ENCODE measurements at regions not wholly inside any gene's neighbourhood (a gene's known extent, or its start where the extent isn't known, plus 50 kb on each side); places are given as distances from the start of the nearest gene placed in this dataset.

GRCh38 chr11:15471895-15472799, 357.4 kb downstream of the INSC start:
- DNase-seq (no peak), ATAC-seq (no peak)
- peaks cover 0 to 7% (median 0%) of the 10 kb centered on the region in 9 donors for H3K9me3 Mint-ChIP-seq
- H3K27ac Mint-ChIP-seq: no peak overlapping the region
- H3K27me3 Mint-ChIP-seq: peaks cover 0 to 16% (median 7%) of the 10 kb centered on the region in 5 donors
- no peak overlapping the region for H3K4me3 Mint-ChIP-seq
- H3K36me3 Mint-ChIP-seq: no peaks in the 10 kb centered on the region
- POLR2A ChIA-PET: no interaction called here
- no peaks in the 10 kb centered on the region for H3K4me1 Mint-ChIP-seq

DNA sequence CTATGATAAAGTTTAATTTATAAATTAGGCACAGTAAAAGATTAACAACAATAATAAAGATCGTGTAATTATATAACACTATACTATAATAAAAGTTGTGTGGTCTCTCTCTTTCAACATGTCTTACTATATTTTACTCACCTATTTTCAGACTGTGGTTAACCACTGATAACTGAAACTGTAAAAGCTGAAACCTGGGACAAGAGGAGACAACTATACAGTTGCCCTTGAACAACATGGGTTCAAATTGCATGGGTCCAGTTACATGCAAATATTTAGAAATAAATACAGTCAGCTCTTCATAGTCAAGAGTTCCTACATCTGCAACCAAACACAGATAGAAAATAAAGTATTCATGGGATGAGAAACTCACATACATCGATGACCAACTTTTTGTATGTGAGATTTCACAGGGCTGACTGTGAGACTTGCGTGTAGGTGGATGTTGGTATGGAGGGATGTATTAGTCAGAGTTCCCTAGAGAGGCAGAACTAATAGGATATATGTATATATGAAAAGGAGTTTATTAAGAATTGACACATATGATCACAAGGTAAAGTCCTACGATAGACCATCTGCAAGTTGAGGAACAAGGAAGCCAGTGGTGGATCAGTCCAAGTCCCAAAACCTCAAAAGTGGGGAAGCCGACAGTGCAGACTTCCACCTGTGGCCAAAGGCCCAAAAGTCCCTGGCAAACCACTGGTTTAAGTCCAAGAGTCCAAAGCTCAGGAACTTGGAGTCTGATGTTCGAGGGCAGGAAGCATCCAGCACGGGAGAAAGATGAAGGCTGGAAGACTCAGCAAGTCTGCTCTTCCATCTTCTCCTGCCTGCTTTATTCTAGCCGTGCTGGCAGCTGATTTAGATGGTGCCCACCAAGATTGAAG, 359.5 kb downstream of the INSC start:
- DNase-seq: no peak
- POLR2A ChIA-PET: no interaction called here
- Mint-ChIP-seq H3K27ac (no peak overlapping the region), H3K27me3 (peaks cover 0 to 20% (median 7%) of the 10 kb centered on the region in 5 donors), H3K36me3 (no peaks in the 10 kb centered on the region), H3K4me3 (no peak overlapping the region), H3K9me3 (peaks cover 0 to 7% (median 0%) of the 10 kb centered on the region in 9 donors), H3K4me1 (no peaks in the 10 kb centered on the region)
- ATAC-seq: no peak

GRCh38 chr11:15476371-15476917, 361.7 kb downstream of the INSC start:
- H3K36me3 Mint-ChIP-seq: no peaks in the 10 kb centered on the region
- DNase-seq (no peak), ATAC-seq (no peak)
- POLR2A ChIA-PET: no interaction called here
- H3K27me3 Mint-ChIP-seq: peaks cover 0 to 26% (median 8%) of the 10 kb centered on the region in 5 donors
- H3K4me3 Mint-ChIP-seq: no peak overlapping the region
- H3K27ac Mint-ChIP-seq: no peak overlapping the region
- H3K4me1 Mint-ChIP-seq: no peaks in the 10 kb centered on the region
- peaks cover 0 to 7% (median 0%) of the 10 kb centered on the region in 9 donors for H3K9me3 Mint-ChIP-seq

GRCh38 chr11:15481871-15482270, 367.1 kb downstream of the INSC start:
- POLR2A ChIA-PET: no interaction called here
- Mint-ChIP-seq H3K27me3 (peaks cover 0 to 21% (median 4%) of the 10 kb centered on the region in 5 donors), H3K9me3 (peaks cover 0 to 7% (median 0%) of the 10 kb centered on the region in 9 donors), H3K36me3 (no peaks in the 10 kb centered on the region), H3K27ac (no peak overlapping the region), H3K4me3 (no peak overlapping the region), H3K4me1 (no peaks in the 10 kb centered on the region)
- no peak for DNase-seq
- no peak for ATAC-seq

GRCh38 chr11:15483205-15483604, 368.5 kb downstream of the INSC start:
- no peak overlapping the region for H3K27ac Mint-ChIP-seq
- POLR2A ChIA-PET: no interaction called here
- H3K4me3 Mint-ChIP-seq: no peak overlapping the region
- peaks cover 0 to 7% (median 0%) of the 10 kb centered on the region in 9 donors for H3K9me3 Mint-ChIP-seq
- ATAC-seq: no peak
- no peaks in the 10 kb centered on the region for H3K36me3 Mint-ChIP-seq
- no peak for DNase-seq
- H3K4me1 Mint-ChIP-seq: no peaks in the 10 kb centered on the region
- peaks cover 0 to 19% (median 2%) of the 10 kb centered on the region in 5 donors for H3K27me3 Mint-ChIP-seq

DNA sequence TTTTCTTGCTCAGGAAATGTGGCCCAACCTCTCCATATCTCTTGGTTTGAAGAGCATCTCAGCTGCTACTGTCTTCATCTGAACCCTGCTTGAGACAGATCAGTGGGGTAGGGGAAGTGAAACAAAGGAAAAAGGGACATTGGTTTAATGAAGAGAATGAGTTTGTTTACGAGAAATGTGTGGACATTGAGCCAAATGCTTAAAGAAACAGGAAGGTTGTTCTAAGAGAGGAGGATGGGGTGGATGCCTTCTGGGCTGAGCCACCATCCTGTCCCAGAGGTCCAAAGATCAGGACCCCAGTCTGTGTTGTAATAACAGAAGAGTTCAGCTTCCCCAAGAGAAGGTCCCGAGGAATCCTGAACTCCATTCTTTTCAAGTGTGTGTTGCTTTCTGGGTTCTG, 369.7 kb downstream of the INSC start:
- no peak overlapping the region for H3K4me3 Mint-ChIP-seq
- DNase-seq: no peak
- no peak for ATAC-seq
- peaks cover 0 to 21% (median 2%) of the 10 kb centered on the region in 5 donors for H3K27me3 Mint-ChIP-seq
- H3K27ac Mint-ChIP-seq: no peak overlapping the region
- H3K36me3 Mint-ChIP-seq: no peaks in the 10 kb centered on the region
- POLR2A ChIA-PET: no interaction called here
- H3K9me3 Mint-ChIP-seq: peaks cover 0 to 3% (median 0%) of the 10 kb centered on the region in 9 donors
- no peaks in the 10 kb centered on the region for H3K4me1 Mint-ChIP-seq

DNA sequence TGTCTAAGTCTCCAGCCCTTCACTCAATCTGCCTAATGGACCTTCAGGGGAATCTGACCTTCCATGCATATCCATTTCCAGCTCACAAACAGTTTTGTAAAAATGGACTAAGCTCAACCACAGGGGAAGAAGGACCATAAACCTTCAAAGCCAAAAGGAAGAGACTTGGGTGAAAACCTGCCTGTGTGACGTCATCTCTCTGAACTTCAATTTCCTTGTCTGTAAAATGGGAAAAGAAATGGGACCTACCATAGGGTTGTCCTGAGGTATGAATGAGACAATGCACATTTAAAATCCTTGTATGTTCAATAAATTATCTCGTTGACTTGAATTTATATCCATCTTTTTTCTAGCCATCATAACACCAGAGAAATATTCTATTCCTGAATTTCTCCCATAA, 370.7 kb downstream of the INSC start:
- peaks cover 0 to 4% (median 0%) of the 10 kb centered on the region in 9 donors for H3K9me3 Mint-ChIP-seq
- POLR2A ChIA-PET: no interaction called here
- DNase-seq (no peak), ATAC-seq (no peak)
- no peak overlapping the region for H3K4me3 Mint-ChIP-seq
- H3K27ac Mint-ChIP-seq: no peak overlapping the region
- no peaks in the 10 kb centered on the region for H3K4me1 Mint-ChIP-seq
- H3K36me3 Mint-ChIP-seq: no peaks in the 10 kb centered on the region
- H3K27me3 Mint-ChIP-seq: peaks cover 0 to 27% (median 2%) of the 10 kb centered on the region in 5 donors

DNA sequence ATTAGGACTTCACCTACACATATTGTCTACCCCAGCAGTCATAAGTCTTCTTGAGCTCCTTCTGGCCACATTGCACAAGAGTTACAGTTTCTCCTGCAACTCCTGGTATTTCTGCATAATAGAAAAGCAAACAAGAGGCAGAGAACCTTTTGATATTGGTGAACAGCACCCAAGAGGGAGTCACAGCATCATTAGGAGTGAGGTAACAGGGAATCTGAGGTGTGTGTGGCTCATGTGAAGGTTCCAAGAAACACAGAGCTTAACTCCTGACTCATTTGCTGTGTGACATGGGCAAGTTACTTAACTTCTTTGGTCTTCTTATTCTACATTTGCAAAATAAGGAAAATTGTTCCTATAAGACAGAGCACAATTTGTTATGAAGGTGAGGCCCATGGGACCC, 374.6 kb downstream of the INSC start:
- Mint-ChIP-seq H3K4me1 (no peaks in the 10 kb centered on the region), H3K36me3 (no peaks in the 10 kb centered on the region)
- POLR2A ChIA-PET: no interaction called here

DNA sequence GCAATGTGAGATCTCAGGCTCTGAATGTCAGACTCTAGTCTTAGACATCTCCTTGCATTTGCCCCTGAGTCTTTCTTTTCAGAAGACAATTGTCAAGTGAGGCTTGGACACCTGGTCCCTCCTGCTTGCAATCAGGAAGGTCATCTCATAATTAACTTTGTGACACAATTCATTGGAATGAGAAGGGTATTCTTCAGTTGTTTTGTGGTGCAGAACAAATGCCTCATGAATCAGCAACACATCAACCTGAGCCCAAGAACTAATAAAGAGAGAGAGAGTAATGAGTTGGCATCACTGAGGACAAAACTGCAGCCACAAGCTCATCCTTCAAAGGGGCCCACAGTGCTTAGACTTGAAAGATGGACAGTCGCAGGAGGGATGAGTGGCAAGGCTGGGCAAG, 375.8 kb downstream of the INSC start:
- Mint-ChIP-seq H3K27ac (peak overlapping the region in 1 of 10 donors; percentile 30), H3K9me3 (peaks cover 0 to 20% (median 2%) of the 10 kb centered on the region in 9 donors), H3K4me3 (no peak overlapping the region), H3K36me3 (no peaks in the 10 kb centered on the region), H3K27me3 (peaks cover 0 to 29% (median 2%) of the 10 kb centered on the region in 5 donors), H3K4me1 (no peaks in the 10 kb centered on the region)
- no peak for ATAC-seq
- POLR2A ChIA-PET: no interaction called here
- no peak for DNase-seq

More for the DNA sequence above, 374.6 kb downstream of the INSC start:
- no peak overlapping the region for H3K27ac Mint-ChIP-seq
- peaks cover 0 to 20% (median 2%) of the 10 kb centered on the region in 9 donors for H3K9me3 Mint-ChIP-seq
- no peak overlapping the region for H3K4me3 Mint-ChIP-seq
- H3K27me3 Mint-ChIP-seq: peaks cover 0 to 22% (median 2%) of the 10 kb centered on the region in 5 donors
- ATAC-seq: no peak
- no peak for DNase-seq

DNA sequence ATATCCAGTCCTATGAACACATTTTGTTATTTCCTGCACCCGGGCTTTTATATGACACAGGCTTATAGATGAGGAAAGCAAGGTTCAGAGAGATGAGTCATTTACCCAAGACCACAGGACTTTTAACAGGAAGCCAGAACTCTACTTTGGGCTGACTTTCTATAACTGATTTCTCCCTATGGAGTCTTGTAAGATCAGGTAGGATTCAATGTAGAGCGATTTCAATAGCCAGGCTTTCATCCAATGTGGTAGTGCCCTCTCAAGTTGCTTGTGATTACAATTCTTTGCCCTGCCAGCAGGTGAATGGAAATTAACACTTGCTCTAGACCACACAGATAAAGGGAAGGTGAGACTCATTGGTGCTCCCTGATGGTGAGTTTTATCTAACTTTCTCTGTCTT, 378.3 kb downstream of the INSC start:
- no peaks in the 10 kb centered on the region for H3K4me1 Mint-ChIP-seq
- no peak for ATAC-seq

DNA sequence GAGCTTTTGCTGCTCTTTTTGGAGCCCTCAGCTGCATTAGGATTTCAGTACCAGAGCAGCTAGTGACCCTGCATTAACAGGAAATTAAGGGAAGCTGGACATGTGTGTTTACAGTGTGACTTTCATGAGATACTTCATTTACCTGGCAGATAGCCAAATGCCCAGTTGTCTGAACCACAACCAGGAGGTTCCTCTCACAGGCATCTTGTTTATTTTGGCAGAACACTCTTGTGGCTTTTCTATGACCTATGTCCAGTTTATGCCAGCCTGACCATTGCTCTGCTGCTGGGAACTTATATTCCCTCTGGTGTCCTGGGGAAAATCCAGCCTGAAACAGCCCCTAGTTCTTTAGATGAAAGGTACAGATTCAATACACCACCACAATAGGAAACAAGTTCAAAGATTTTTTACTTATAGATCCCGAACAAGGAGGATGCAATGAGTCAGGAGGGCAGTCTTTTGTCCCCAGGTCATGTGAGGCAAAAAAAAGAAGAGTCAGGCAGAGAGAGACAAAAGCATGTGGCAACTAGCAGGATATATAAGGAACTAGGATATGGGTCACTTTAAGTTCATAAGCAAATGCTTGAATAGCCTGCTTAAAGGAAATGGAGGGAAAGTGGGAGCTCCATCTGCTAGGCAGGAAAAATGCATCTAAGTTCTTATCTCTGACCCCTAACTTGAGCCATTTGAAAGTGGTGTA, 379.3 kb downstream of the INSC start:
- POLR2A ChIA-PET: interaction anchor here (0.6 kb wide), 1 partner anchor 1708 kb away, joined by 3 read pairs; no protein-coding TSS in a partner anchor

More for the DNA sequence above, 378.3 kb downstream of the INSC start:
- H3K9me3 Mint-ChIP-seq: peaks cover 0 to 20% (median 2%) of the 10 kb centered on the region in 9 donors
- no peak overlapping the region for H3K27ac Mint-ChIP-seq
- no peak for DNase-seq
- H3K36me3 Mint-ChIP-seq: no peaks in the 10 kb centered on the region
- no peak overlapping the region for H3K4me3 Mint-ChIP-seq
- H3K27me3 Mint-ChIP-seq: peaks cover 0 to 33% (median 5%) of the 10 kb centered on the region in 5 donors
- POLR2A ChIA-PET: no interaction called here

DNA sequence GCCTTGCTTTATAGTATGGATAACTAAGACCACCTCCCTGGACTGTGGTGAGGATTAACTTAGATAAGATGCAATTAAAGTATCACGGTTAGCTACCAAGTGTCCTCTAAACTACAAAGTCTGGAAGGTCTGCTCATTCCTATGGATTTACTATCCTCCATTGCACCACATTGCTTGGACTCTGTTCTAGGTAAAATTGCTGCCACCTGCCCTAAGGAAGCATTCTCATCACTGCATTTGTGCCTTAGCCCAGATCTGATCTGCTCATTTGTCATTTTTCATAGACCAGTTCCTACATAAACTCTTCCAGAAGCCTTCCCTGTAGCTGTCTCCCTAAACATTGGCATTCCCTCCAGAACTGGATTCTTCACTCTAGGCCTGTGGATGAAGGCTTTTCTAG, 380.0 kb downstream of the INSC start:
- Mint-ChIP-seq H3K27ac (no peak overlapping the region), H3K4me3 (no peak overlapping the region), H3K27me3 (peaks cover 0 to 33% (median 5%) of the 10 kb centered on the region in 5 donors), H3K9me3 (peaks cover 0 to 20% (median 2%) of the 10 kb centered on the region in 9 donors), H3K36me3 (no peaks in the 10 kb centered on the region), H3K4me1 (no peaks in the 10 kb centered on the region)
- DNase-seq (no peak), ATAC-seq (no peak)
- POLR2A ChIA-PET: no interaction called here

More for the DNA sequence above, 379.3 kb downstream of the INSC start:
- Mint-ChIP-seq H3K9me3 (peaks cover 0 to 20% (median 2%) of the 10 kb centered on the region in 9 donors), H3K27ac (no peak overlapping the region), H3K36me3 (no peaks in the 10 kb centered on the region), H3K4me3 (no peak overlapping the region), H3K4me1 (no peaks in the 10 kb centered on the region), H3K27me3 (peaks cover 0 to 33% (median 5%) of the 10 kb centered on the region in 5 donors)
- ATAC-seq: no peak
- no peak for DNase-seq

Measured in naive thymus-derived CD8-positive, alpha-beta T cell (primary cell).